ENCODE measurements at regions not wholly inside any gene's neighbourhood (a gene's known extent, or its start where the extent isn't known, plus 50 kb on each side); places are given as distances from the start of the nearest gene placed in this dataset.

DNA sequence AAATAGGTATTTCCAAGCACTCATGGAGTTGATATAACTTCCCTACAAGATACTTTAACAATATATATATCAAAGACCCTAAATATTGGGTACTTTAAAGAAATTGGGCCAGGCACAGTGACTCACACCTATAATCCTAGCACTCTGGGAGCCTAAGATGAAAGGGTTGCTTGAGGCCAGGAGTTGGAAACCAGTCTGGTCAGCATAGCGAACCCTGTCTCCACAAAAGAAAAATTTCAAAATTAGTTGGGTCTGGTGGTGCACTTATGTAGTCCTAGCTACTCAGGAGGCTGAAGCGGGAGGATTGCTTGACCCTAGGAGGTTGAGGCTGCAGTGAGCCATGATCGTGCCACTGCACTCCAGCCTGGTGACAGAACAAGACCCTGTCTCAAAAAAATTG is 393.9 kb upstream of the DEPDC1 start:
- H3K9me3 ChIP-seq = no peaks in the 10 kb centered on the region
- H3K4me1 ChIP-seq = no peaks in the 10 kb centered on the region
- no peak for FAIRE-seq
- H3K27ac ChIP-seq = no peak overlapping the region
- ChIA-PET CTCF (no interaction called here), POLR2A (no interaction called here)
- TF ChIP-seq, protein P1, sequence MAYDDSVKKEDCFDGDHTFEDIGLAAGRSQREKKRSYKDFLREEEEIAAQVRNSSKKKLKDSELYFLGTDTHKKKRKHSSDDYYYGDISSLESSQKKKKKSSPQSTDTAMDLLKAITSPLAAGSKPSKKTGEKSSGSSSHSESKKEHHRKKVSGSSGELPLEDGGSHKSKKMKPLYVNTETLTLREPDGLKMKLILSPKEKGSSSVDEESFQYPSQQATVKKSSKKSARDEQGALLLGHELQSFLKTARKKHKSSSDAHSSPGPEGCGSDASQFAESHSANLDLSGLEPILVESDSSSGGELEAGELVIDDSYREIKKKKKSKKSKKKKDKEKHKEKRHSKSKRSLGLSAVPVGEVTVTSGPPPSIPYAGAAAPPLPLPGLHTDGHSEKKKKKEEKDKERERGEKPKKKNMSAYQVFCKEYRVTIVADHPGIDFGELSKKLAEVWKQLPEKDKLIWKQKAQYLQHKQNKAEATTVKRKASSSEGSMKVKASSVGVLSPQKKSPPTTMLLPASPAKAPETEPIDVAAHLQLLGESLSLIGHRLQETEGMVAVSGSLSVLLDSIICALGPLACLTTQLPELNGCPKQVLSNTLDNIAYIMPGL (CRISPR knock-in tag; IDR thresholded peaks at IDR 0.05; ENCODE audit: borderline replicate concordance) = no peak
- TF ChIP-seq, protein P2, sequence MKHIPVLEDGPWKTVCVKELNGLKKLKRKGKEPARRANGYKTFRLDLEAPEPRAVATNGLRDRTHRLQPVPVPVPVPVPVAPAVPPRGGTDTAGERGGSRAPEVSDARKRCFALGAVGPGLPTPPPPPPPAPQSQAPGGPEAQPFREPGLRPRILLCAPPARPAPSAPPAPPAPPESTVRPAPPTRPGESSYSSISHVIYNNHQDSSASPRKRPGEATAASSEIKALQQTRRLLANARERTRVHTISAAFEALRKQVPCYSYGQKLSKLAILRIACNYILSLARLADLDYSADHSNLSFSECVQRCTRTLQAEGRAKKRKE (CRISPR knock-in tag; IDR thresholded peaks at IDR 0.05; ENCODE audit: low read depth) = no peak
- TF ChIP-seq, protein P3, sequence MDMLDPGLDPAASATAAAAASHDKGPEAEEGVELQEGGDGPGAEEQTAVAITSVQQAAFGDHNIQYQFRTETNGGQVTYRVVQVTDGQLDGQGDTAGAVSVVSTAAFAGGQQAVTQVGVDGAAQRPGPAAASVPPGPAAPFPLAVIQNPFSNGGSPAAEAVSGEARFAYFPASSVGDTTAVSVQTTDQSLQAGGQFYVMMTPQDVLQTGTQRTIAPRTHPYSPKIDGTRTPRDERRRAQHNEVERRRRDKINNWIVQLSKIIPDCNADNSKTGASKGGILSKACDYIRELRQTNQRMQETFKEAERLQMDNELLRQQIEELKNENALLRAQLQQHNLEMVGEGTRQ (IDR thresholded peaks at IDR 0.05) = no peak
- TF ChIP-seq BHLHE40 (IDR thresholded peaks at IDR 0.05; ENCODE audit: low read depth, low read length) = no peak
- no peak for TF ChIP-seq EHF (CRISPR knock-in tag; IDR thresholded peaks at IDR 0.05)
- no peak for TF ChIP-seq JUNB (IDR thresholded peaks at IDR 0.05)
- TF ChIP-seq CHD2 (IDR thresholded peaks at IDR 0.05; ENCODE audit: low read length, partially characterized antibody) = no peak
- TF ChIP-seq CEBPB (IDR thresholded peaks at IDR 0.05) = no peak
- TF ChIP-seq HEYL (CRISPR knock-in tag; IDR thresholded peaks at IDR 0.05) = no peak
- TF ChIP-seq, protein P4, sequence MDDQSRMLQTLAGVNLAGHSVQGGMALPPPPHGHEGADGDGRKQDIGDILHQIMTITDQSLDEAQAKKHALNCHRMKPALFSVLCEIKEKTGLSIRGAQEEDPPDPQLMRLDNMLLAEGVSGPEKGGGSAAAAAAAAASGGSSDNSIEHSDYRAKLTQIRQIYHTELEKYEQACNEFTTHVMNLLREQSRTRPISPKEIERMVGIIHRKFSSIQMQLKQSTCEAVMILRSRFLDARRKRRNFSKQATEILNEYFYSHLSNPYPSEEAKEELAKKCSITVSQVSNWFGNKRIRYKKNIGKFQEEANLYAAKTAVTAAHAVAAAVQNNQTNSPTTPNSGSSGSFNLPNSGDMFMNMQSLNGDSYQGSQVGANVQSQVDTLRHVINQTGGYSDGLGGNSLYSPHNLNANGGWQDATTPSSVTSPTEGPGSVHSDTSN (IDR thresholded peaks at IDR 0.05) = no peak
- TF ChIP-seq NR3C1 (IDR thresholded peaks at IDR 0.05) = no peak
- TF ChIP-seq RAD21 (conservative IDR thresholded peaks at IDR 0.05 in 1 of 2, IDR thresholded peaks at IDR 0.05 in 1 of 2) = no peak
- no peak for TF ChIP-seq EP300 (IDR thresholded peaks at IDR 0.05)
- no peak overlapping the region for H3K4me3 ChIP-seq
- 19% methylated on average over 3 of the region's 3 CpGs for WGBS (ENCODE audit: missing lambda C conversion rate)
- no peak overlapping the region for H3K4me2 ChIP-seq
- DNase-seq (ENCODE audit: low read depth in 1 of 2, low spot score in 1 of 2) = no peak
- no peak for ATAC-seq

DNA sequence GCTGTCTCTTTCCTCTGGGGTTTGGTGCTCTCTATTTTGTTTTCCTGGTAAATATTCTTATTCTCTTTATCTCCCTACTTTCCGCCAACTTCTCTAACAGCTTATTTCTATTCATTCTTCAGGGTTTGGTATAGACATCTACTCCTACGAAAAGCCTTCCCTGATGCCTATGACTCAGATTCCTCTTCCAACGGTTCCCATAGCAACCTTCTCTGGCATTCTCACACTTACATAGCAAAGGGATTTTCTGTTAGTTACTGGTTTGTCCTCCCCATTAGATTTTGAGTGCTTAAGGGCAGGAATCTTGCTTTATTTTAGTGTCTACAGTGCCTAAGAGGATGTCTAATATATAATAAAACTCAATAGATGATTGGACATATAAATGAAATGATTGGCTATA is 407.6 kb upstream of the DEPDC1 start:
- TF ChIP-seq GATA3 (IDR thresholded peaks at IDR 0.05; ENCODE audit: borderline replicate concordance) = no peak
- no peak for TF ChIP-seq NPAS2 (CRISPR knock-in tag; IDR thresholded peaks at IDR 0.05; ENCODE audit: borderline replicate concordance)
- no peak for TF ChIP-seq EHMT2 (IDR thresholded peaks at IDR 0.05; ENCODE audit: low read depth)
- TF ChIP-seq, protein P2 (CRISPR knock-in tag; IDR thresholded peaks at IDR 0.05; ENCODE audit: low read depth) = no peak
- TF ChIP-seq, protein P5, sequence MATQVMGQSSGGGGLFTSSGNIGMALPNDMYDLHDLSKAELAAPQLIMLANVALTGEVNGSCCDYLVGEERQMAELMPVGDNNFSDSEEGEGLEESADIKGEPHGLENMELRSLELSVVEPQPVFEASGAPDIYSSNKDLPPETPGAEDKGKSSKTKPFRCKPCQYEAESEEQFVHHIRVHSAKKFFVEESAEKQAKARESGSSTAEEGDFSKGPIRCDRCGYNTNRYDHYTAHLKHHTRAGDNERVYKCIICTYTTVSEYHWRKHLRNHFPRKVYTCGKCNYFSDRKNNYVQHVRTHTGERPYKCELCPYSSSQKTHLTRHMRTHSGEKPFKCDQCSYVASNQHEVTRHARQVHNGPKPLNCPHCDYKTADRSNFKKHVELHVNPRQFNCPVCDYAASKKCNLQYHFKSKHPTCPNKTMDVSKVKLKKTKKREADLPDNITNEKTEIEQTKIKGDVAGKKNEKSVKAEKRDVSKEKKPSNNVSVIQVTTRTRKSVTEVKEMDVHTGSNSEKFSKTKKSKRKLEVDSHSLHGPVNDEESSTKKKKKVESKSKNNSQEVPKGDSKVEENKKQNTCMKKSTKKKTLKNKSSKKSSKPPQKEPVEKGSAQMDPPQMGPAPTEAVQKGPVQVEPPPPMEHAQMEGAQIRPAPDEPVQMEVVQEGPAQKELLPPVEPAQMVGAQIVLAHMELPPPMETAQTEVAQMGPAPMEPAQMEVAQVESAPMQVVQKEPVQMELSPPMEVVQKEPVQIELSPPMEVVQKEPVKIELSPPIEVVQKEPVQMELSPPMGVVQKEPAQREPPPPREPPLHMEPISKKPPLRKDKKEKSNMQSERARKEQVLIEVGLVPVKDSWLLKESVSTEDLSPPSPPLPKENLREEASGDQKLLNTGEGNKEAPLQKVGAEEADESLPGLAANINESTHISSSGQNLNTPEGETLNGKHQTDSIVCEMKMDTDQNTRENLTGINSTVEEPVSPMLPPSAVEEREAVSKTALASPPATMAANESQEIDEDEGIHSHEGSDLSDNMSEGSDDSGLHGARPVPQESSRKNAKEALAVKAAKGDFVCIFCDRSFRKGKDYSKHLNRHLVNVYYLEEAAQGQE (IDR thresholded peaks at IDR 0.05) = no peak
- TF ChIP-seq MAZ (IDR thresholded peaks at IDR 0.05; ENCODE audit: borderline replicate concordance, low read depth, low read length) = no peak
- no peak for TF ChIP-seq CHD2 (IDR thresholded peaks at IDR 0.05; ENCODE audit: low read length, partially characterized antibody)
- TF ChIP-seq RCOR1 (IDR thresholded peaks at IDR 0.05; ENCODE audit: low read depth, low read length) = no peak
- TF ChIP-seq RAD21 (conservative IDR thresholded peaks at IDR 0.05 in 1 of 2, IDR thresholded peaks at IDR 0.05 in 1 of 2) = no peak
- no peak for TF ChIP-seq RARB (CRISPR knock-in tag; IDR thresholded peaks at IDR 0.05)
- TF ChIP-seq SMC3 (IDR thresholded peaks at IDR 0.05) = no peak
- TF ChIP-seq HDAC2 (IDR thresholded peaks at IDR 0.05) = no peak
- no peak for TF ChIP-seq NR3C1 (IDR thresholded peaks at IDR 0.05)
- TF ChIP-seq HOXB13 (CRISPR knock-in tag; IDR thresholded peaks at IDR 0.05; ENCODE audit: low read depth) = no peak
- no peak for TF ChIP-seq RFX5 (IDR thresholded peaks at IDR 0.05)
- no peak for TF ChIP-seq EHF (CRISPR knock-in tag; IDR thresholded peaks at IDR 0.05)
- CTCF ChIA-PET = no interaction called here
- POLR2A ChIA-PET = no interaction called here
- H3K27ac ChIP-seq = no peak overlapping the region
- WGBS (ENCODE audit: missing lambda C conversion rate) = 8% methylated on average over 3 of the region's 3 CpGs
- no peak overlapping the region for H3K4me2 ChIP-seq
- FAIRE-seq (no peak), DNase-seq (ENCODE audit: low read depth in 1 of 2, low spot score in 1 of 2) (no peak), ATAC-seq (no peak)
- no peaks in the 10 kb centered on the region for H3K9me3 ChIP-seq
- H3K4me3 ChIP-seq = no peak overlapping the region
- no peaks in the 10 kb centered on the region for H3K4me1 ChIP-seq

Measured in A549 (cell line).